IPS DF 19.7 (cell line): ENCODE measurements at regions not wholly inside any gene's neighbourhood (a gene's known extent, or its start where the extent isn't known, plus 50 kb on each side); places are given as distances from the start of the nearest gene placed in this dataset.

Experiments
- DNase-seq: peaks from one replicate; pipeline ENCODE4 v3.0.0-alpha.2; 2013; ENCODE audit warnings: low read depth, low spot score

GRCh38 chr11:128195057-128195751, 392.2 kb downstream of the ETS1 start:
- DNase-seq: no peak

- DNase-seq: no peak
These were observed 393.1 kb downstream of the ETS1 start for GRCh38 chr11:128194216-128194615.

GRCh38 chr11:128193615-128194014, 393.7 kb downstream of the ETS1 start:
- no peak for DNase-seq

GRCh38 chr11:128190312-128190711, 397.0 kb downstream of the ETS1 start:
- DNase-seq: no peak

- no peak for DNase-seq
These were observed 397.5 kb downstream of the ETS1 start for GRCh38 chr11:128189823-128190222.

GRCh38 chr11:128188346-128189004, 398.9 kb downstream of the ETS1 start:
- no peak for DNase-seq

- DNase-seq: no peak
These were observed 399.5 kb downstream of the ETS1 start for GRCh38 chr11:128187835-128188234.

GRCh38 chr11:128187377-128187776, 400.0 kb downstream of the ETS1 start:
- DNase-seq: no peak

- no peak for DNase-seq
These were observed 402.4 kb downstream of the ETS1 start for GRCh38 chr11:128184981-128185380.

GRCh38 chr11:128182844-128183243, 404.5 kb downstream of the ETS1 start:
- DNase-seq: no peak

GRCh38 chr11:128181984-128182383, 405.4 kb downstream of the ETS1 start:
- no peak for DNase-seq

GRCh38 chr11:128181088-128181480, 406.3 kb downstream of the ETS1 start:
- DNase-seq: no peak

GRCh38 chr11:128180441-128181087, 406.8 kb downstream of the ETS1 start:
- no peak for DNase-seq

GRCh38 chr11:128179512-128179911, 407.8 kb downstream of the ETS1 start:
- DNase-seq: no peak

GRCh38 chr11:128179039-128179438, 408.3 kb downstream of the ETS1 start:
- no peak for DNase-seq

GRCh38 chr11:128174465-128175291, 412.7 kb downstream of the ETS1 start:
- no peak for DNase-seq

GRCh38 chr11:128172046-128172878, 415.1 kb downstream of the ETS1 start:
- no peak for DNase-seq

- no peak for DNase-seq
These were observed 415.9 kb downstream of the ETS1 start for GRCh38 chr11:128171506-128171905.

- DNase-seq: no peak
These were observed 421.8 kb downstream of the ETS1 start for GRCh38 chr11:128165572-128165971.

- DNase-seq: no peak
These were observed 423.1 kb downstream of the ETS1 start for GRCh38 chr11:128164080-128164741.

- DNase-seq: no peak
These were observed 425.4 kb downstream of the ETS1 start for GRCh38 chr11:128161994-128162393.
